Uterus (tissue), 3 donors: ENCODE measurements at regions not wholly inside any gene's neighbourhood (a gene's known extent, or its start where the extent isn't known, plus 50 kb on each side); places are given as distances from the start of the nearest gene placed in this dataset.

Experiments
- DNase-seq, 2 donors: peaks; one replicate each; pipeline ENCODE4 v3.0.0-alpha.2; 2019 to 2020
- H3K27ac ChIP-seq, 2 donors: fragments of 200-600 bp; sonication (generic); 1 replicate in 1 of 2; 2 replicates in 1 of 2; pipeline ENCODE4 v1.5.1; 2016 to 2018
- H3K27me3 ChIP-seq, 2 donors: fragments of 200-600 bp; sonication (generic); one replicate each; pipeline ENCODE4 v1.5.1; 2018 to 2019; ENCODE audit warnings: control low read depth in 1 of 2
- H3K36me3 ChIP-seq, 2 donors: fragments of 200-600 bp; sonication (generic); one replicate each; pipeline ENCODE4 v1.5.1; 2019; ENCODE audit warnings: control low read depth in 1 of 2
- H3K4me1 ChIP-seq, 2 donors: fragments of 200-600 bp; sonication (generic); one replicate each; pipeline ENCODE4 v1.5.1; 2018 to 2019; ENCODE audit warnings: control low read depth in 1 of 2
- H3K4me3 ChIP-seq, 2 donors: fragments of 200-600 bp; sonication (generic); 1 replicate in 1 of 2; 2 replicates in 1 of 2; pipeline ENCODE4 v1.5.1; 2018 to 2019; ENCODE audit warnings: mild to moderate bottlenecking in 1 of 2
- H3K9me3 ChIP-seq, 2 donors: fragments of 200-600 bp; sonication (generic); one replicate each; pipeline ENCODE4 v1.5.1; 2019; ENCODE audit warnings: control low read depth in 1 of 2
- CTCF ChIP-seq, 4 experiments: fragments of 200-600 bp in 2 of 4; fragments of 450-650 bp in 2 of 4; sonication (generic) in 2 of 4; IDR thresholded peaks; one replicate each; pipeline ENCODE4 v1.5.1; 2016 to 2019; ENCODE audit warnings: antibody characterized with exemption in 4 of 4, mild to moderate bottlenecking in 2 of 4, moderate library complexity in 1 of 4
- POLR2A ChIP-seq, 2 donors: fragments of 450-650 bp; IDR thresholded peaks; one replicate each; pipeline ENCODE4 v1.6.1; 2016; ENCODE audit warnings: antibody characterized with exemption in 2 of 2, mild to moderate bottlenecking in 1 of 2, moderate library complexity in 1 of 2
- intact Hi-C: fragments of 100-400 bp; cut with DNase I; formaldehyde crosslinking; loops from one replicate; pipeline ENCODE4 v1.15.1; 2023; ENCODE audit warnings: low total_unique reads
- donor health status: DM: yes; HTN: yes; CAD: no.

DNA sequence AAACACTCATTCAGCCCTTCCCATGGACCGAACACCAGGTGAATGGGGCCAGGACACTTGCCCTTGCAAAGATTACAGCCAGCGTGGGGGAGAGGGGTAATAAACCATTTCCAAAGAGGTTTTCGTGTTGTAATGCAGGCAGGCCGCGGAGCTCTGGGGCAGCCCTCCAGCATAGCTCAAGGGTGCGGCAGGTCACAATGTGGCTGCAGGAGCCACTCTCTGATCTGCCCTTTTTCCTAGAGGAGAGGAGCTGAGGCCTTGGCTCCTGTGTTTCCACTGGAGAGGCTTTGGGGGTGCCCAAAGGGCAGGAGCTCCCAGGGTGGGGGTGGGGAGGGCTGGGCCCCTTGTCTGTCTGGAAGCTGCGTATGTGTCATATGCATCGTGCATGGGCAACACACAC, 134.2 kb upstream of the NECTIN1 start:
- Histone ChIP-seq H3K36me3 (no peaks in the 10 kb centered on the region), H3K4me1 (no peaks in the 10 kb centered on the region), H3K27me3 (no peaks in the 10 kb centered on the region), H3K9me3 (no peaks in the 10 kb centered on the region), H3K4me3 (no peak overlapping the region), H3K27ac (no peak overlapping the region)
- intact Hi-C loops: no loop called here
- DNase-seq: no peak
- no peak for TF ChIP-seq CTCF (IDR thresholded peaks at IDR 0.05)
- TF ChIP-seq POLR2A (IDR thresholded peaks at IDR 0.05): no peak

- DNase-seq: no peak
- H3K27me3 ChIP-seq: no peaks in the 10 kb centered on the region
Measured at GRCh38 chr11:119861160-119861559, 132.2 kb upstream of the NECTIN1 start.

DNA sequence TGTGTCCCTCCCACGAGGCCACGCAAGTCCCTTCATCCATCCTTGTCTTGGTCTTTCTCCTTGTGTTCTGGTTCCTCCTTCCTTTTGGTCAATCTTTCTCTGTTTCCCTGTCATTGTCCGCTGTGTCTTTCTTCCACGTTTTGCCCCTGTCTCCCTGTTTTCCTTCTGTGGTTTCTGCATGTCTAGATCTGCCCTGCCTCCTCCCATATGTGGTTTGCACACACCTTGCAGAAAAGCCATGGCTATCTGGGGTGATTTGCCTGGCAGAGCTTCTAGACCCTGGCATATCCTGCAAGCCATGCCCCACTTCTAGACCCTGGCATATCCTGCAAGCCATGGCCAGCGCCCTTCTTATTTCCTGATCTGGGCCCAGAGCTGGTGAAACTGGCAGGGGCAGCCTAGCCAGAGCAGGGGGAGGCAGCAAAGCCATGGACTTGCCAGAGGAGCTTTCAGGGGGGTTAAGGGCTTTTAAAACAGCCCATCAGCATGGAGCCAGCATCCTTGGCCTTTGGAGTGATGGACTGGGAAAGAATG, 131.6 kb upstream of the NECTIN1 start:
- H3K27ac ChIP-seq: no peak overlapping the region
- H3K36me3 ChIP-seq: no peaks in the 10 kb centered on the region
- intact Hi-C loops: no loop called here
- no peak overlapping the region for H3K4me3 ChIP-seq
- TF ChIP-seq POLR2A (IDR thresholded peaks at IDR 0.05) (no peak), CTCF (IDR thresholded peaks at IDR 0.05) (no peak)
- no peaks in the 10 kb centered on the region for H3K4me1 ChIP-seq
- no peaks in the 10 kb centered on the region for H3K9me3 ChIP-seq
- no peaks in the 10 kb centered on the region for H3K27me3 ChIP-seq
- no peak for DNase-seq

More at GRCh38 chr11:119861160-119861559, 132.2 kb upstream of the NECTIN1 start:
- no peaks in the 10 kb centered on the region for H3K4me1 ChIP-seq
- H3K27ac ChIP-seq: no peak overlapping the region
- intact Hi-C loops: no loop called here
- no peaks in the 10 kb centered on the region for H3K9me3 ChIP-seq
- H3K4me3 ChIP-seq: no peak overlapping the region
- TF ChIP-seq POLR2A (IDR thresholded peaks at IDR 0.05): no peak
- TF ChIP-seq CTCF (IDR thresholded peaks at IDR 0.05): no peak
- no peaks in the 10 kb centered on the region for H3K36me3 ChIP-seq

DNA sequence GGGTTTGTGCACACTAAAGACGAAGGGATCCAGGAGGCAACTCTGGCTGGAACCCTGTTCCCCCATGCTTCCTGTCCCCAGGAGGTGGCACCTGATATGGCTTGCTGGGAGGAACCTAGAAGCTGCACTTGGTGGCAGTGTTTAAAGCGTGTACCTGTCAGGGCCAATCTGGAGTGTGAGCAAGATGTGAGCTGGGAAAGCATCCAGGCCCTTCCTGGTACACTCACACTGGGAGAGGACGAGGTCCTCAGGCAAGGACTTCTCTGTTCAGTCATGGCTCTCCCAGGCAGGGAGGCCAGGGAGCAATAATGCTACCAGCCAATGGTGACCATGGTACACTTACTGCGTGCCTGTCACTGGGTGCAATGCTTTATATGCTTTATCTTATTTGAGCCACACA, 130.7 kb upstream of the NECTIN1 start:
- no peaks in the 10 kb centered on the region for H3K36me3 ChIP-seq
- intact Hi-C loops: no loop called here
- no peak for DNase-seq
- no peaks in the 10 kb centered on the region for H3K4me1 ChIP-seq
- no peaks in the 10 kb centered on the region for H3K9me3 ChIP-seq
- H3K27ac ChIP-seq: no peak overlapping the region
- H3K4me3 ChIP-seq: no peak overlapping the region
- H3K27me3 ChIP-seq: no peaks in the 10 kb centered on the region
- no peak for TF ChIP-seq CTCF (IDR thresholded peaks at IDR 0.05)
- no peak for TF ChIP-seq POLR2A (IDR thresholded peaks at IDR 0.05)

GRCh38 chr11:119858288-119858687, 129.3 kb upstream of the NECTIN1 start:
- no peak for DNase-seq
- H3K36me3 ChIP-seq: no peaks in the 10 kb centered on the region
- H3K27me3 ChIP-seq: no peaks in the 10 kb centered on the region
- no peak for TF ChIP-seq POLR2A (IDR thresholded peaks at IDR 0.05)
- no peak for TF ChIP-seq CTCF (IDR thresholded peaks at IDR 0.05)
- H3K27ac ChIP-seq: no peak overlapping the region
- intact Hi-C loops: no loop called here
- H3K4me3 ChIP-seq: no peak overlapping the region
- H3K9me3 ChIP-seq: no peaks in the 10 kb centered on the region
- H3K4me1 ChIP-seq: no peaks in the 10 kb centered on the region
